Neural cell (in vitro differentiated cells): ENCODE measurements at regions not wholly inside any gene's neighbourhood (a gene's known extent, or its start where the extent isn't known, plus 50 kb on each side); places are given as distances from the start of the nearest gene placed in this dataset.

Experiments used
- CTCF ChIP-seq: fragments of 450-650 bp; IDR thresholded peaks from 2 replicates; pipeline ENCODE4 v1.5.1; 2014; ENCODE audit warnings: antibody characterized with exemption, mild to moderate bottlenecking, moderate library complexity; ENCODE audit not compliant: poor library complexity, severe bottlenecking
- MXI1 ChIP-seq: fragments of 450-650 bp; conservative IDR thresholded peaks from 2 replicates; pipeline ENCODE4 v1.6.1; 2014; ENCODE audit warnings: antibody characterized with exemption, mild to moderate bottlenecking; ENCODE audit not compliant: poor library complexity, severe bottlenecking

GRCh38 chr13:85140192-85140591 is 659.0 kb downstream of the SLITRK6 start:
- TF ChIP-seq CTCF, result no peak
- no peak for TF ChIP-seq MXI1
